ENCODE measurements at regions not wholly inside any gene's neighbourhood (a gene's known extent, or its start where the extent isn't known, plus 50 kb on each side); places are given as distances from the start of the nearest gene placed in this dataset.

DNA sequence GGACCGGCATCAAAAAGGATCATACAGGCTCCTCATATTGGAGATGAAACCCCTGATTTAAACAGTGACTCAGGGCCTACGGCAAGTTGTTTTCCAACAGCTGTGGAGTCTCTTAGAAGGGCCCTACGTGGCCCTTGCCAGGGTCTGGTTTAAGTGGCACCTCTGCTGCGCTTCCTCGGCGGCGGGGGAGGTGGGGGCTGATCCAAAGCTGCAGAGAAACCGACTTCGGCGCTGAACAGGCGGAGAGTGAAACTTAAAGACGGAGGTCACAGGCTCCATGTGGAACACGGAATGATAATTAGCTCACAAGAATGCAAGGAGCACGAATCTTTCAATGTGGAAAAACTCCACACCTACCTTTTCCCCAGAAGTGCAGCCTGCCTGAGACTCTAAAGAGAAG is 477.9 kb downstream of the TCERG1L start:
- no CpG with 5 or more reads among the region's 14 CpGs for WGBS (ENCODE audit: extremely low coverage, insufficient coverage, low lambda C conversion rate)
- Histone ChIP-seq H3K4ac (ENCODE audit: low read depth, low read length) (no peak overlapping the region), H3K79me2 (ENCODE audit: control insufficient read depth, insufficient read depth, low read length) (no peaks in the 10 kb centered on the region), H3K56ac (ENCODE audit: low read length) (no peak overlapping the region), H3K18ac (ENCODE audit: low read length) (no peak overlapping the region), H3K4me3 (ENCODE audit: low read length) (no peak overlapping the region), H3K4me2 (ENCODE audit: low read length) (no peak overlapping the region), H3K9ac (ENCODE audit: low read length) (no peak overlapping the region), H4K8ac (ENCODE audit: low read depth, low read length) (no peak overlapping the region), H3K36me3 (ENCODE audit: control insufficient read depth, insufficient read depth, low read length) (no peaks in the 10 kb centered on the region), H2BK15ac (replicated peaks; ENCODE audit: low read depth) (no peak overlapping the region), H3K23ac (ENCODE audit: low read length) (no peak overlapping the region), H3K4me1 (ENCODE audit: control insufficient read depth, low read depth, low read length) (no peaks in the 10 kb centered on the region), H2BK120ac (ENCODE audit: low read depth, low read length) (no peak overlapping the region), H4K5ac (ENCODE audit: low read length) (no peak overlapping the region), H3K79me1 (ENCODE audit: low read length) (no peaks in the 10 kb centered on the region), H3K27ac (ENCODE audit: low read depth, low read length) (no peak overlapping the region), H2AK5ac (ENCODE audit: low read length) (no peak overlapping the region), H3K27me3 (ENCODE audit: insufficient read depth, low read length, poor library complexity) (no peaks in the 10 kb centered on the region), H2BK5ac (ENCODE audit: low read length) (no peak overlapping the region)
- DNase-seq, result no peak

DNA sequence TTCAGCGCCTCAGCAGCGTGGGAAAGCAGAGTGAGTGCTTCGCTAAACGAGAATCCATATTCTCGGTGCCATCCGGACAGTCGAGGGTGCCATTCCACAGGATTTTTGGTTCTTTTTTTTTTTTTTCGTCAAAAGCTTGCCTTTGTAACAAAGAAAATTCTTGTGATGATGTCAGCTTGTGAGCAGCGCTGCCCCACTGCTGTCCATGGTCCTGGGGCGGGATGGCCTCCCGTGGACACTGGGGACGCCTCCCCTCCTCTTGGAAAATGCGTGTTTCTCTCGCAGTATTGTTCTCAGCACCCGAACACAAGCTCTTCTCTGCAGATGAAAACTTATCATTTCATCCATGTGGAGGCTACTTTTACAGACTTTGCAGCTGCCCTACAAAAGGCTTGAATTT is 477.4 kb downstream of the TCERG1L start:
- H3K4ac ChIP-seq (ENCODE audit: low read depth, low read length), result no peak overlapping the region
- whole genome bisulfite sequencing (ENCODE audit: extremely low coverage, insufficient coverage, low lambda C conversion rate), result no CpG with 5 or more reads among the region's 15 CpGs
- DNase-seq, result peak; percentile 20

DNA sequence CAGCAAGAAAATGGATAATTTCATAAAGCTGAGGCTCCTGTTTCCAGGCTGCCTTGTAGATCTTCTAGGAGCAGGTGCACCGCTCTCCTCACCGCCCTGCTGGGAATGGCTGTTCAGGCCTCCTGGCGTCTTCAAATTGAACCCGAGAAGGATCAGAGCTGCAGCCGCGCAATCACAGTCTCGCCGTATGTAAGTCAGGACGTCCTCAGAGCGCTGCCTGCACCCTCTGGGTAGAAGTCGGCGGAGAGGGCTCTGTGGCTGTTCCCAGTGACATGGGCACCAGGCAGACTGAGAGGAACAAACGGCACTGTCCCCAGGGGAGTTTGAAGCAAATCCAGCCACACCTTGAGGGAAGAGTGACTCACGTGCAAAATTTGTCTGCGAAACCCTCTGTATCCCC is 476.9 kb downstream of the TCERG1L start:
- no peak overlapping the region for H2BK5ac ChIP-seq (ENCODE audit: low read length)
- H3K79me1 ChIP-seq (ENCODE audit: low read length), result no peaks in the 10 kb centered on the region
- H3K56ac ChIP-seq (ENCODE audit: low read length), result no peak overlapping the region
- H4K5ac ChIP-seq (ENCODE audit: low read length), result no peak overlapping the region
- no CpG with 5 or more reads among the region's 15 CpGs for WGBS (ENCODE audit: extremely low coverage, insufficient coverage, low lambda C conversion rate)
- DNase-seq, result no peak
- no peak overlapping the region for H3K9ac ChIP-seq (ENCODE audit: low read length)
- no peak overlapping the region for H3K4me3 ChIP-seq (ENCODE audit: low read length)
- H4K8ac ChIP-seq (ENCODE audit: low read depth, low read length), result no peak overlapping the region
- H3K4ac ChIP-seq (ENCODE audit: low read depth, low read length), result no peak overlapping the region
- no peak overlapping the region for H3K23ac ChIP-seq (ENCODE audit: low read length)
- no peaks in the 10 kb centered on the region for H3K36me3 ChIP-seq (ENCODE audit: control insufficient read depth, insufficient read depth, low read length)
- H2BK15ac ChIP-seq (replicated peaks; ENCODE audit: low read depth), result no peak overlapping the region
- H3K27me3 ChIP-seq (ENCODE audit: insufficient read depth, low read length, poor library complexity), result no peaks in the 10 kb centered on the region
- H3K18ac ChIP-seq (ENCODE audit: low read length), result no peak overlapping the region
- H3K79me2 ChIP-seq (ENCODE audit: control insufficient read depth, insufficient read depth, low read length), result no peaks in the 10 kb centered on the region
- no peak overlapping the region for H2BK120ac ChIP-seq (ENCODE audit: low read depth, low read length)
- H3K4me1 ChIP-seq (ENCODE audit: control insufficient read depth, low read depth, low read length), result no peaks in the 10 kb centered on the region
- H3K27ac ChIP-seq (ENCODE audit: low read depth, low read length), result no peak overlapping the region
- H2AK5ac ChIP-seq (ENCODE audit: low read length), result no peak overlapping the region
- H3K4me2 ChIP-seq (ENCODE audit: low read length), result no peak overlapping the region

More for the DNA sequence above, 477.4 kb downstream of the TCERG1L start:
- H3K4me2 ChIP-seq (ENCODE audit: low read length), result no peak overlapping the region
- no peak overlapping the region for H4K8ac ChIP-seq (ENCODE audit: low read depth, low read length)
- H2AK5ac ChIP-seq (ENCODE audit: low read length), result no peak overlapping the region
- no peak overlapping the region for H3K56ac ChIP-seq (ENCODE audit: low read length)
- no peaks in the 10 kb centered on the region for H3K4me1 ChIP-seq (ENCODE audit: control insufficient read depth, low read depth, low read length)
- H2BK120ac ChIP-seq (ENCODE audit: low read depth, low read length), result no peak overlapping the region
- H3K9ac ChIP-seq (ENCODE audit: low read length), result no peak overlapping the region
- H3K79me2 ChIP-seq (ENCODE audit: control insufficient read depth, insufficient read depth, low read length), result no peaks in the 10 kb centered on the region
- no peak overlapping the region for H4K5ac ChIP-seq (ENCODE audit: low read length)
- H3K4me3 ChIP-seq (ENCODE audit: low read length), result no peak overlapping the region
- H3K18ac ChIP-seq (ENCODE audit: low read length), result no peak overlapping the region
- H2BK15ac ChIP-seq (replicated peaks; ENCODE audit: low read depth), result no peak overlapping the region
- no peak overlapping the region for H2BK5ac ChIP-seq (ENCODE audit: low read length)
- no peak overlapping the region for H3K23ac ChIP-seq (ENCODE audit: low read length)
- no peaks in the 10 kb centered on the region for H3K36me3 ChIP-seq (ENCODE audit: control insufficient read depth, insufficient read depth, low read length)
- H3K27me3 ChIP-seq (ENCODE audit: insufficient read depth, low read length, poor library complexity), result no peaks in the 10 kb centered on the region
- no peaks in the 10 kb centered on the region for H3K79me1 ChIP-seq (ENCODE audit: low read length)
- no peak overlapping the region for H3K27ac ChIP-seq (ENCODE audit: low read depth, low read length)

DNA sequence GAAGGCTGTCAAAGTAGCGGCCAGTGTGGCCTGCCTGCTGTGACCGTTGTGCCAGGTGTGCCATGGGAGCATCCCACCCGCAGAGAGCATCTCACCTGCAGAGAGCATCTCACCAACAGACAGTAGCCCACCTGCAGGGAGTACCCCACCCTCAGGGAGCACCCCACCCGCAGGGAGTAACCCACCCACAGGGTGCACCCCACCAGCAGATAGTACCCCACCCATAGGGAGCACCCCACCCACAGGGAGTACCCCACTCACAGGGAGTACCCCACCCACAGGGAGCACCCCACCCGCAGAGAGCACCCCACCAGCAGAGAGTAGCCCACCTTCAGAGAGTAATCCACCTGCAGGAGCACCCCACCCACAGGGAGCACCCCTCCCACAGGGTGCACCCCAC is 476.5 kb downstream of the TCERG1L start:
- H3K27ac ChIP-seq (ENCODE audit: low read depth, low read length), result no peak overlapping the region

GRCh38 chr10:130836344-130836743 is 475.2 kb downstream of the TCERG1L start:
- Histone ChIP-seq H3K4ac (ENCODE audit: low read depth, low read length) (no peak overlapping the region), H3K36me3 (ENCODE audit: control insufficient read depth, insufficient read depth, low read length) (no peaks in the 10 kb centered on the region), H2BK5ac (ENCODE audit: low read length) (no peak overlapping the region), H4K5ac (ENCODE audit: low read length) (no peak overlapping the region), H2AK5ac (ENCODE audit: low read length) (no peak overlapping the region), H3K9ac (ENCODE audit: low read length) (no peak overlapping the region), H4K8ac (ENCODE audit: low read depth, low read length) (no peak overlapping the region), H2BK15ac (replicated peaks; ENCODE audit: low read depth) (no peak overlapping the region), H3K4me1 (ENCODE audit: control insufficient read depth, low read depth, low read length) (no peaks in the 10 kb centered on the region), H3K27ac (ENCODE audit: low read depth, low read length) (no peak overlapping the region), H3K56ac (ENCODE audit: low read length) (no peak overlapping the region), H3K4me3 (ENCODE audit: low read length) (no peak overlapping the region), H3K79me1 (ENCODE audit: low read length) (no peaks in the 10 kb centered on the region), H3K27me3 (ENCODE audit: insufficient read depth, low read length, poor library complexity) (no peaks in the 10 kb centered on the region), H3K79me2 (ENCODE audit: control insufficient read depth, insufficient read depth, low read length) (no peaks in the 10 kb centered on the region), H2BK120ac (ENCODE audit: low read depth, low read length) (no peak overlapping the region), H3K23ac (ENCODE audit: low read length) (no peak overlapping the region), H3K4me2 (ENCODE audit: low read length) (no peak overlapping the region), H3K18ac (ENCODE audit: low read length) (no peak overlapping the region)
- DNase-seq, result no peak
- WGBS (ENCODE audit: extremely low coverage, insufficient coverage, low lambda C conversion rate), result no CpG with 5 or more reads among the region's 7 CpGs

More for the DNA sequence above, 476.5 kb downstream of the TCERG1L start:
- H3K79me2 ChIP-seq (ENCODE audit: control insufficient read depth, insufficient read depth, low read length), result no peaks in the 10 kb centered on the region
- no peak overlapping the region for H3K23ac ChIP-seq (ENCODE audit: low read length)
- DNase-seq, result no peak
- H2BK120ac ChIP-seq (ENCODE audit: low read depth, low read length), result no peak overlapping the region
- H3K79me1 ChIP-seq (ENCODE audit: low read length), result no peaks in the 10 kb centered on the region
- no peaks in the 10 kb centered on the region for H3K27me3 ChIP-seq (ENCODE audit: insufficient read depth, low read length, poor library complexity)
- H3K9ac ChIP-seq (ENCODE audit: low read length), result no peak overlapping the region
- H2BK5ac ChIP-seq (ENCODE audit: low read length), result no peak overlapping the region
- no peaks in the 10 kb centered on the region for H3K36me3 ChIP-seq (ENCODE audit: control insufficient read depth, insufficient read depth, low read length)
- H3K18ac ChIP-seq (ENCODE audit: low read length), result no peak overlapping the region
- H3K56ac ChIP-seq (ENCODE audit: low read length), result no peak overlapping the region
- WGBS (ENCODE audit: extremely low coverage, insufficient coverage, low lambda C conversion rate), result no CpG with 5 or more reads among the region's 5 CpGs
- H3K4me3 ChIP-seq (ENCODE audit: low read length), result no peak overlapping the region
- no peak overlapping the region for H4K5ac ChIP-seq (ENCODE audit: low read length)
- H2BK15ac ChIP-seq (replicated peaks; ENCODE audit: low read depth), result no peak overlapping the region
- no peak overlapping the region for H2AK5ac ChIP-seq (ENCODE audit: low read length)
- H3K4me1 ChIP-seq (ENCODE audit: control insufficient read depth, low read depth, low read length), result no peaks in the 10 kb centered on the region
- H3K4me2 ChIP-seq (ENCODE audit: low read length), result no peak overlapping the region
- H4K8ac ChIP-seq (ENCODE audit: low read depth, low read length), result no peak overlapping the region
- H3K4ac ChIP-seq (ENCODE audit: low read depth, low read length), result no peak overlapping the region

GRCh38 chr10:130843051-130843653 is 468.4 kb downstream of the TCERG1L start:
- Histone ChIP-seq H3K56ac (ENCODE audit: low read length) (no peak overlapping the region), H3K4me1 (ENCODE audit: control insufficient read depth, low read depth, low read length) (no peaks in the 10 kb centered on the region), H3K4me3 (ENCODE audit: low read length) (no peak overlapping the region), H3K4ac (ENCODE audit: low read depth, low read length) (no peak overlapping the region), H2BK15ac (replicated peaks; ENCODE audit: low read depth) (no peak overlapping the region), H3K79me2 (ENCODE audit: control insufficient read depth, insufficient read depth, low read length) (no peaks in the 10 kb centered on the region), H2AK5ac (ENCODE audit: low read length) (no peak overlapping the region), H2BK5ac (ENCODE audit: low read length) (no peak overlapping the region), H4K5ac (ENCODE audit: low read length) (no peak overlapping the region), H3K79me1 (ENCODE audit: low read length) (no peaks in the 10 kb centered on the region), H3K36me3 (ENCODE audit: control insufficient read depth, insufficient read depth, low read length) (no peaks in the 10 kb centered on the region), H3K4me2 (ENCODE audit: low read length) (no peak overlapping the region), H3K9ac (ENCODE audit: low read length) (no peak overlapping the region), H3K23ac (ENCODE audit: low read length) (no peak overlapping the region), H2BK120ac (ENCODE audit: low read depth, low read length) (no peak overlapping the region), H3K18ac (ENCODE audit: low read length) (no peak overlapping the region), H3K27ac (ENCODE audit: low read depth, low read length) (no peak overlapping the region), H4K8ac (ENCODE audit: low read depth, low read length) (no peak overlapping the region), H3K27me3 (ENCODE audit: insufficient read depth, low read length, poor library complexity) (no peaks in the 10 kb centered on the region)
- WGBS (ENCODE audit: extremely low coverage, insufficient coverage, low lambda C conversion rate), result no CpG with 5 or more reads among the region's 12 CpGs
- no peak for DNase-seq

Data from mesendoderm (in vitro differentiated cells).